ENCODE measurements at regions not wholly inside any gene's neighbourhood (a gene's known extent, or its start where the extent isn't known, plus 50 kb on each side); places are given as distances from the start of the nearest gene placed in this dataset.

GRCh38 chr20:20955892-20956291 lies 150.3 kb downstream of the LINC00237 start:
- no peak overlapping the region for H4K91ac ChIP-seq (ENCODE audit: low read length)
- H2BK15ac ChIP-seq (ENCODE audit: low read depth, poor library complexity, severe bottlenecking): no peak overlapping the region
- H3K14ac ChIP-seq (ENCODE audit: low read length in 2 of 2): no peak overlapping the region
- no peak overlapping the region for H2AK5ac ChIP-seq (ENCODE audit: low read length, severe bottlenecking)
- H2BK12ac ChIP-seq (ENCODE audit: low read length in 2 of 2): no peak overlapping the region
- H3K4me3 ChIP-seq (ENCODE audit: insufficient read depth in 1 of 2, low read depth in 1 of 2, low read length in 2 of 2): no peak overlapping the region
- H3K4me2 ChIP-seq (ENCODE audit: low read length, poor library complexity, severe bottlenecking): no peak overlapping the region
- DNase-seq: no peak
- H3K27ac ChIP-seq (ENCODE audit: low read length, poor library complexity, severe bottlenecking): no peak overlapping the region
- no peak overlapping the region for H3K9ac ChIP-seq (ENCODE audit: low read length)
- H2AFZ ChIP-seq (ENCODE audit: low read depth, low read length): no peak overlapping the region
- H3K23ac ChIP-seq (ENCODE audit: low read length in 2 of 2): no peak overlapping the region
- WGBS: 54% methylated on average over 2 of the region's 4 CpGs
- H2BK120ac ChIP-seq (ENCODE audit: low read depth, low read length): no peak overlapping the region
- no peak overlapping the region for H3K18ac ChIP-seq (ENCODE audit: low read depth in 1 of 2, low read length in 2 of 2)
- H3K4ac ChIP-seq (ENCODE audit: low read depth in 1 of 2, low read length in 2 of 2): no peak overlapping the region
- no peaks in the 10 kb centered on the region for H3K9me3 ChIP-seq (ENCODE audit: control insufficient read depth, low read length)
- no peak overlapping the region for H4K8ac ChIP-seq (ENCODE audit: low read length)
- H3K79me1 ChIP-seq (replicated peaks; ENCODE audit: low read length, poor library complexity, severe bottlenecking): no peaks in the 10 kb centered on the region
- H3K27me3 ChIP-seq (ENCODE audit: control insufficient read depth in 1 of 2, insufficient read depth in 1 of 2, low read length in 2 of 2): no peaks in the 10 kb centered on the region
- no peaks in the 10 kb centered on the region for H3K4me1 ChIP-seq (ENCODE audit: control insufficient read depth, insufficient read depth, low read depth, low read length)
- no peaks in the 10 kb centered on the region for H3K36me3 ChIP-seq (ENCODE audit: control insufficient read depth in 1 of 2, insufficient read depth in 2 of 2, low read depth in 1 of 2, low read length in 2 of 2)
- no peak overlapping the region for H2BK5ac ChIP-seq (ENCODE audit: low read depth, low read length, poor library complexity, severe bottlenecking)

- H3K79me1 ChIP-seq (replicated peaks; ENCODE audit: low read length, poor library complexity, severe bottlenecking): no peaks in the 10 kb centered on the region
- no peak overlapping the region for H2AK5ac ChIP-seq (ENCODE audit: low read length, severe bottlenecking)
- H2BK120ac ChIP-seq (ENCODE audit: low read depth, low read length): no peak overlapping the region
- no peak overlapping the region for H2BK5ac ChIP-seq (ENCODE audit: low read depth, low read length, poor library complexity, severe bottlenecking)
- H3K27ac ChIP-seq (ENCODE audit: low read length, poor library complexity, severe bottlenecking): no peak overlapping the region
- no peak overlapping the region for H3K4me2 ChIP-seq (ENCODE audit: low read length, poor library complexity, severe bottlenecking)
- no peak overlapping the region for H3K9ac ChIP-seq (ENCODE audit: low read length)
- H3K27me3 ChIP-seq (ENCODE audit: control insufficient read depth in 1 of 2, insufficient read depth in 1 of 2, low read length in 2 of 2): no peaks in the 10 kb centered on the region
- 81% methylated on average over 10 of the region's 11 CpGs for whole genome bisulfite sequencing
- H4K8ac ChIP-seq (ENCODE audit: low read length): no peak overlapping the region
- no peak overlapping the region for H3K4ac ChIP-seq (ENCODE audit: low read depth in 1 of 2, low read length in 2 of 2)
- H3K4me1 ChIP-seq (ENCODE audit: control insufficient read depth, insufficient read depth, low read depth, low read length): no peaks in the 10 kb centered on the region
- H3K23ac ChIP-seq (ENCODE audit: low read length in 2 of 2): no peak overlapping the region
- H3K4me3 ChIP-seq (ENCODE audit: insufficient read depth in 1 of 2, low read depth in 1 of 2, low read length in 2 of 2): no peak overlapping the region
- no peak overlapping the region for H3K18ac ChIP-seq (ENCODE audit: low read depth in 1 of 2, low read length in 2 of 2)
- no peak overlapping the region for H2BK12ac ChIP-seq (ENCODE audit: low read length in 2 of 2)
- no peak overlapping the region for H3K14ac ChIP-seq (ENCODE audit: low read length in 2 of 2)
- H3K9me3 ChIP-seq (ENCODE audit: control insufficient read depth, low read length): no peaks in the 10 kb centered on the region
- DNase-seq: no peak
- H2AFZ ChIP-seq (ENCODE audit: low read depth, low read length): no peak overlapping the region
- no peak overlapping the region for H2BK15ac ChIP-seq (ENCODE audit: low read depth, poor library complexity, severe bottlenecking)
- no peaks in the 10 kb centered on the region for H3K36me3 ChIP-seq (ENCODE audit: control insufficient read depth in 1 of 2, insufficient read depth in 2 of 2, low read depth in 1 of 2, low read length in 2 of 2)
- no peak overlapping the region for H4K91ac ChIP-seq (ENCODE audit: low read length)
Observed at GRCh38 chr20:20953738-20954618, 152.2 kb downstream of the LINC00237 start.

- H3K23ac ChIP-seq (ENCODE audit: low read length in 2 of 2): no peak overlapping the region
- 57% methylated on average over 2 of the region's 2 CpGs for WGBS
- no peak for DNase-seq
- no peaks in the 10 kb centered on the region for H3K27me3 ChIP-seq (ENCODE audit: control insufficient read depth in 1 of 2, insufficient read depth in 1 of 2, low read length in 2 of 2)
- H3K14ac ChIP-seq (ENCODE audit: low read length in 2 of 2): no peak overlapping the region
- no peak overlapping the region for H2BK15ac ChIP-seq (ENCODE audit: low read depth, poor library complexity, severe bottlenecking)
- H2BK5ac ChIP-seq (ENCODE audit: low read depth, low read length, poor library complexity, severe bottlenecking): no peak overlapping the region
- no peak overlapping the region for H2AFZ ChIP-seq (ENCODE audit: low read depth, low read length)
- H3K79me1 ChIP-seq (replicated peaks; ENCODE audit: low read length, poor library complexity, severe bottlenecking): no peaks in the 10 kb centered on the region
- no peak overlapping the region for H4K91ac ChIP-seq (ENCODE audit: low read length)
- H2AK5ac ChIP-seq (ENCODE audit: low read length, severe bottlenecking): no peak overlapping the region
- H3K18ac ChIP-seq (ENCODE audit: low read depth in 1 of 2, low read length in 2 of 2): no peak overlapping the region
- no peak overlapping the region for H2BK12ac ChIP-seq (ENCODE audit: low read length in 2 of 2)
- H2BK120ac ChIP-seq (ENCODE audit: low read depth, low read length): no peak overlapping the region
- H3K9ac ChIP-seq (ENCODE audit: low read length): no peak overlapping the region
- H3K4me3 ChIP-seq (ENCODE audit: insufficient read depth in 1 of 2, low read depth in 1 of 2, low read length in 2 of 2): no peak overlapping the region
- H3K27ac ChIP-seq (ENCODE audit: low read length, poor library complexity, severe bottlenecking): no peak overlapping the region
- H4K8ac ChIP-seq (ENCODE audit: low read length): no peak overlapping the region
- H3K36me3 ChIP-seq (ENCODE audit: control insufficient read depth in 1 of 2, insufficient read depth in 2 of 2, low read depth in 1 of 2, low read length in 2 of 2): no peaks in the 10 kb centered on the region
- H3K4me1 ChIP-seq (ENCODE audit: control insufficient read depth, insufficient read depth, low read depth, low read length): no peaks in the 10 kb centered on the region
- no peak overlapping the region for H3K4me2 ChIP-seq (ENCODE audit: low read length, poor library complexity, severe bottlenecking)
- peaks cover 4% of the 10 kb centered on the region for H3K9me3 ChIP-seq (ENCODE audit: control insufficient read depth, low read length)
- H3K4ac ChIP-seq (ENCODE audit: low read depth in 1 of 2, low read length in 2 of 2): no peak overlapping the region
Observed at GRCh38 chr20:20950620-20951019, 155.5 kb downstream of the LINC00237 start.

- Histone ChIP-seq H2AK5ac (ENCODE audit: low read length, severe bottlenecking) (no peak overlapping the region), H3K27me3 (ENCODE audit: control insufficient read depth in 1 of 2, insufficient read depth in 1 of 2, low read length in 2 of 2) (no peaks in the 10 kb centered on the region), H3K18ac (ENCODE audit: low read depth in 1 of 2, low read length in 2 of 2) (no peak overlapping the region), H2BK12ac (ENCODE audit: low read length in 2 of 2) (no peak overlapping the region), H3K4ac (ENCODE audit: low read depth in 1 of 2, low read length in 2 of 2) (no peak overlapping the region), H4K91ac (ENCODE audit: low read length) (no peak overlapping the region), H4K8ac (ENCODE audit: low read length) (no peak overlapping the region), H3K14ac (ENCODE audit: low read length in 2 of 2) (no peak overlapping the region), H3K23ac (ENCODE audit: low read length in 2 of 2) (no peak overlapping the region), H2BK5ac (ENCODE audit: low read depth, low read length, poor library complexity, severe bottlenecking) (no peak overlapping the region), H3K4me2 (ENCODE audit: low read length, poor library complexity, severe bottlenecking) (no peak overlapping the region), H3K79me1 (replicated peaks; ENCODE audit: low read length, poor library complexity, severe bottlenecking) (no peaks in the 10 kb centered on the region), H3K4me1 (ENCODE audit: control insufficient read depth, insufficient read depth, low read depth, low read length) (no peaks in the 10 kb centered on the region), H3K27ac (ENCODE audit: low read length, poor library complexity, severe bottlenecking) (no peak overlapping the region), H3K4me3 (ENCODE audit: insufficient read depth in 1 of 2, low read depth in 1 of 2, low read length in 2 of 2) (no peak overlapping the region), H3K9me3 (ENCODE audit: control insufficient read depth, low read length) (peaks cover 9% of the 10 kb centered on the region), H2BK15ac (ENCODE audit: low read depth, poor library complexity, severe bottlenecking) (no peak overlapping the region), H2AFZ (ENCODE audit: low read depth, low read length) (no peak overlapping the region), H2BK120ac (ENCODE audit: low read depth, low read length) (no peak overlapping the region), H3K9ac (ENCODE audit: low read length) (no peak overlapping the region), H3K36me3 (ENCODE audit: control insufficient read depth in 1 of 2, insufficient read depth in 2 of 2, low read depth in 1 of 2, low read length in 2 of 2) (no peaks in the 10 kb centered on the region)
- no peak for DNase-seq
- WGBS: 78% methylated on average over 3 of the region's 3 CpGs
Observed at GRCh38 chr20:20946122-20946759, 159.9 kb downstream of the LINC00237 start.

Data from mesenchymal stem cell (in vitro differentiated cells and primary cell).